Panc1 (cell line): ENCODE measurements at regions not wholly inside any gene's neighbourhood (a gene's known extent, or its start where the extent isn't known, plus 50 kb on each side); places are given as distances from the start of the nearest gene placed in this dataset.

Experiments used
- ATAC-seq: fragments of 200-7000 bp; cut with Tn5 transposase; 2 replicates; pipeline ENCODE4 v1.9.1; 2020; ENCODE audit warnings: mild to moderate bottlenecking, moderate library complexity
- BruUV-seq: library from RNA; stranded (reverse); fragments of 400-500 nt; replicated peaks from 2 replicates; lab custom pipeline; 2021; lab: Mats Ljungman, UMichigan
- CTCF ChIA-PET: fragments of 300-600 bp; sonication (Branson Sonifier 250); formaldehyde crosslinking; loops from one replicate; lab custom pipeline; 2022; ENCODE audit warnings: antibody characterized with exemption; lab: Charles Lee
- POLR2A ChIA-PET: fragments of 300-600 bp; sonication (Branson Sonifier 250); formaldehyde crosslinking; loops from one replicate; lab custom pipeline; 2022; ENCODE audit warnings: antibody characterized with exemption; lab: Charles Lee
- DNase-seq: peaks from one replicate; pipeline ENCODE4 v3.0.0-alpha.2; 2010; ENCODE audit warnings: low read depth, low spot score
- H3K27ac ChIP-seq: 2 replicates; pipeline ENCODE4 v1.5.1; 2011; ENCODE audit warnings: mild to moderate bottlenecking, low read length, inconsistent platforms
- H3K27me3 ChIP-seq: fragments of 200-500 bp; sonication (Bioruptor generic); 2 replicates; pipeline ENCODE4 v1.6.0; 2014; ENCODE audit warnings: low read length, inconsistent platforms; ENCODE audit not compliant: control insufficient read depth, insufficient read depth
- H3K36me3 ChIP-seq: fragments of 200-500 bp; sonication (Bioruptor generic); 2 replicates; pipeline ENCODE4 v1.5.1; 2014; ENCODE audit warnings: inconsistent platforms, mild to moderate bottlenecking, low read length, moderate library complexity; ENCODE audit not compliant: control insufficient read depth, insufficient read depth
- H3K4me1 ChIP-seq: 2 replicates; pipeline ENCODE4 v1.5.1; 2011; ENCODE audit warnings: inconsistent platforms, mild to moderate bottlenecking, low read length, moderate library complexity; ENCODE audit not compliant: control insufficient read depth, insufficient read depth
- H3K4me3 ChIP-seq, 2 experiments: 2 replicates each; pipeline ENCODE4 v1.5.1; 2011 to 2012; ENCODE audit warnings: low read depth in 2 of 2, low read length in 2 of 2, mild to moderate bottlenecking in 2 of 2, inconsistent platforms in 1 of 2, moderate library complexity in 1 of 2
- H3K9me3 ChIP-seq: fragments of 200-500 bp; sonication (Bioruptor generic); 2 replicates; pipeline ENCODE4 v1.5.1; 2014; ENCODE audit warnings: low read depth, mild to moderate bottlenecking, inconsistent platforms, low read length, moderate library complexity; ENCODE audit not compliant: control insufficient read depth, insufficient read depth
- CTCF ChIP-seq: fragments of 450-650 bp; IDR thresholded peaks from 2 replicates; pipeline ENCODE4 v1.5.1; 2017; ENCODE audit warnings: mild to moderate bottlenecking
- POLR2AphosphoS5 ChIP-seq: IDR thresholded peaks from 2 replicates; pipeline ENCODE4 v1.6.1; 2012; ENCODE audit warnings: mild to moderate bottlenecking, low read depth, low read length, moderate library complexity
- REST ChIP-seq, 2 experiments: IDR thresholded peaks; 2 replicates each; pipeline ENCODE4 v1.6.1; 2011 to 2012; ENCODE audit warnings: low read depth in 2 of 2, control low read depth in 1 of 2, low read length in 1 of 2, mild to moderate bottlenecking in 1 of 2, moderate library complexity in 1 of 2; ENCODE audit not compliant: insufficient read depth in 1 of 2
- SIN3A ChIP-seq: IDR thresholded peaks from 2 replicates; pipeline ENCODE4 v1.6.1; 2012; ENCODE audit warnings: low read depth, mild to moderate bottlenecking, low read length, moderate library complexity, borderline replicate concordance; ENCODE audit not compliant: insufficient read depth
- TCF7L2 ChIP-seq: IDR thresholded peaks from 2 replicates; pipeline ENCODE4 v1.6.1; 2011; ENCODE audit warnings: mild to moderate bottlenecking, low read depth, low read length, inconsistent platforms
- in situ Hi-C: cut with HindIII; loops from 2 replicates; pipeline ENCODE4 v1.10.0; 2016; ENCODE audit warnings: low sequenced_read_pairs, low pct_unique_long_range_greater_than_20kb
- intact Hi-C: fragments of 100-400 bp; cut with micrococcal nuclease; formaldehyde crosslinking; loops from one replicate; pipeline ENCODE4 v1.10.0; 2022; ENCODE audit not compliant: unreplicated experiment

- H3K27ac ChIP-seq: no peak overlapping the region
- no peak overlapping the region for H3K4me3 ChIP-seq
- CTCF ChIA-PET: no interaction called here
- no peak for DNase-seq
- no peaks in the 10 kb centered on the region for H3K4me1 ChIP-seq
- intact Hi-C loops: no loop called here
- TF ChIP-seq POLR2AphosphoS5: no peak
- no peak for TF ChIP-seq SIN3A
- TF ChIP-seq CTCF: no peak
- no peak for TF ChIP-seq REST (IDR thresholded peaks at IDR 0.05; ENCODE audit: insufficient read depth in 1 of 2, low read depth in 2 of 2, low read length in 1 of 2)
- TF ChIP-seq TCF7L2: no peak
- in situ Hi-C loops: no loop called here
- no peaks in the 10 kb centered on the region for H3K27me3 ChIP-seq
- H3K9me3 ChIP-seq: no peaks in the 10 kb centered on the region
- no TSS peak for BruUV-seq
- ATAC-seq: no peak
- POLR2A ChIA-PET: no interaction called here
- no peaks in the 10 kb centered on the region for H3K36me3 ChIP-seq
These were observed 871.8 kb downstream of the SLC4A3 start for GRCh38 chr2:220499225-220499624.

- no peaks in the 10 kb centered on the region for H3K9me3 ChIP-seq
- H3K27me3 ChIP-seq: no peaks in the 10 kb centered on the region
- intact Hi-C loops: no loop called here
- no peak overlapping the region for H3K27ac ChIP-seq
- TF ChIP-seq REST (IDR thresholded peaks at IDR 0.05; ENCODE audit: insufficient read depth in 1 of 2, low read depth in 2 of 2, low read length in 1 of 2) (no peak), CTCF (no peak), TCF7L2 (no peak), POLR2AphosphoS5 (no peak), SIN3A (no peak)
- H3K36me3 ChIP-seq: no peaks in the 10 kb centered on the region
- DNase-seq: no peak
- BruUV-seq: no TSS peak
- ATAC-seq: no peak
- in situ Hi-C loops: no loop called here
- H3K4me1 ChIP-seq: no peaks in the 10 kb centered on the region
- ChIA-PET POLR2A (no interaction called here), CTCF (no interaction called here)
- H3K4me3 ChIP-seq: no peak overlapping the region
These were observed 875.1 kb downstream of the SLC4A3 start for GRCh38 chr2:220502539-220502938.
